ENCODE measurements at regions not wholly inside any gene's neighbourhood (a gene's known extent, or its start where the extent isn't known, plus 50 kb on each side); places are given as distances from the start of the nearest gene placed in this dataset.

GRCh38 chr9:79166005-79166404, 405.8 kb upstream of the TLE4 start:
- DNase-seq (ENCODE audit: extremely low read depth in 1 of 11, low read depth in 9 of 11, low spot score in 4 of 11) = no peak

- no peak for DNase-seq (ENCODE audit: extremely low read depth in 1 of 11, low read depth in 9 of 11, low spot score in 4 of 11)
These were observed 401.1 kb upstream of the TLE4 start for GRCh38 chr9:79170643-79171042.

- no peak for DNase-seq (ENCODE audit: extremely low read depth in 1 of 11, low read depth in 9 of 11, low spot score in 4 of 11)
These were observed 397.8 kb upstream of the TLE4 start for GRCh38 chr9:79173932-79174331.

- DNase-seq (ENCODE audit: extremely low read depth in 1 of 11, low read depth in 9 of 11, low spot score in 4 of 11) = no peak
These were observed 395.6 kb upstream of the TLE4 start for GRCh38 chr9:79176014-79176697.

- DNase-seq (ENCODE audit: extremely low read depth in 1 of 11, low read depth in 9 of 11, low spot score in 4 of 11) = no peak
These were observed 386.9 kb upstream of the TLE4 start for GRCh38 chr9:79184831-79185230.

GRCh38 chr9:79185866-79186265, 385.9 kb upstream of the TLE4 start:
- no peak for DNase-seq (ENCODE audit: extremely low read depth in 1 of 11, low read depth in 9 of 11, low spot score in 4 of 11)

GRCh38 chr9:79189511-79189924, 382.2 kb upstream of the TLE4 start:
- DNase-seq (ENCODE audit: extremely low read depth in 1 of 11, low read depth in 9 of 11, low spot score in 4 of 11) = no peak

GRCh38 chr9:79193001-79193400, 378.8 kb upstream of the TLE4 start:
- no peak for DNase-seq (ENCODE audit: extremely low read depth in 1 of 11, low read depth in 9 of 11, low spot score in 4 of 11)

GRCh38 chr9:79193501-79194223, 378.1 kb upstream of the TLE4 start:
- no peak for DNase-seq (ENCODE audit: extremely low read depth in 1 of 11, low read depth in 9 of 11, low spot score in 4 of 11)

- no peak for DNase-seq (ENCODE audit: extremely low read depth in 1 of 11, low read depth in 9 of 11, low spot score in 4 of 11)
These were observed 375.9 kb upstream of the TLE4 start for GRCh38 chr9:79195879-79196278.

GRCh38 chr9:79196606-79197005, 375.2 kb upstream of the TLE4 start:
- no peak for DNase-seq (ENCODE audit: extremely low read depth in 1 of 11, low read depth in 9 of 11, low spot score in 4 of 11)

GRCh38 chr9:79200336-79200735, 371.4 kb upstream of the TLE4 start:
- no peak for DNase-seq (ENCODE audit: extremely low read depth in 1 of 11, low read depth in 9 of 11, low spot score in 4 of 11)

- DNase-seq (ENCODE audit: extremely low read depth in 1 of 11, low read depth in 9 of 11, low spot score in 4 of 11) = no peak
These were observed 370.1 kb upstream of the TLE4 start for GRCh38 chr9:79201636-79202035.

- no peak for DNase-seq (ENCODE audit: extremely low read depth in 1 of 11, low read depth in 9 of 11, low spot score in 4 of 11)
These were observed 362.9 kb upstream of the TLE4 start for GRCh38 chr9:79208791-79209396.

- DNase-seq (ENCODE audit: extremely low read depth in 1 of 11, low read depth in 9 of 11, low spot score in 4 of 11) = no peak
These were observed 361.1 kb upstream of the TLE4 start for GRCh38 chr9:79210541-79211243.

GRCh38 chr9:79213417-79214125, 358.2 kb upstream of the TLE4 start:
- no peak for DNase-seq (ENCODE audit: extremely low read depth in 1 of 11, low read depth in 9 of 11, low spot score in 4 of 11)

GRCh38 chr9:79215821-79216220, 355.9 kb upstream of the TLE4 start:
- DNase-seq (ENCODE audit: extremely low read depth in 1 of 11, low read depth in 9 of 11, low spot score in 4 of 11) = no peak

GRCh38 chr9:79220251-79220650, 351.5 kb upstream of the TLE4 start:
- no peak for DNase-seq (ENCODE audit: extremely low read depth in 1 of 11, low read depth in 9 of 11, low spot score in 4 of 11)

GRCh38 chr9:79220666-79221065, 351.1 kb upstream of the TLE4 start:
- DNase-seq (ENCODE audit: extremely low read depth in 1 of 11, low read depth in 9 of 11, low spot score in 4 of 11) = no peak
